ENCODE measurements at regions not wholly inside any gene's neighbourhood (a gene's known extent, or its start where the extent isn't known, plus 50 kb on each side); places are given as distances from the start of the nearest gene placed in this dataset.

DNA sequence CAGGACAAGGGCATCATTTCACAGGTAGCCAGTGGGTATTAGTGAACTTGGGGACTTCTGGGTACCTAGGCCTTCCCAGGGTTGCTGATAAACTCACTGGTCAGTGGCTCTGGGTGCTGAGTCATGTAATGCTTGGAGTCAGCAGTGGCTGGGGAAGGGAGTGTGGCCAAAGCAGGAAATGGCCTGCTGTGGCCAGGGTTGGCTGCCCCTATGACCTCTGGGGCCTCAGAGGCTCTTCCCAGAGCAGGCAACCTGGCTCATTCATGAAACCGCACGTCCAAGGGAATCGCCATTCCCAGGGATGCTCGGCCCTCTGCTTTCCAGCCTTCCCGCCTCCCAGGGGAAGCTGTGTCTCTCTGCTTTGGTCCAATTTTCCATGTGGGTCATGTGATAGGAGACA lies 294.9 kb downstream of the DYSF start (continued):
- TF ChIP-seq, protein P1, sequence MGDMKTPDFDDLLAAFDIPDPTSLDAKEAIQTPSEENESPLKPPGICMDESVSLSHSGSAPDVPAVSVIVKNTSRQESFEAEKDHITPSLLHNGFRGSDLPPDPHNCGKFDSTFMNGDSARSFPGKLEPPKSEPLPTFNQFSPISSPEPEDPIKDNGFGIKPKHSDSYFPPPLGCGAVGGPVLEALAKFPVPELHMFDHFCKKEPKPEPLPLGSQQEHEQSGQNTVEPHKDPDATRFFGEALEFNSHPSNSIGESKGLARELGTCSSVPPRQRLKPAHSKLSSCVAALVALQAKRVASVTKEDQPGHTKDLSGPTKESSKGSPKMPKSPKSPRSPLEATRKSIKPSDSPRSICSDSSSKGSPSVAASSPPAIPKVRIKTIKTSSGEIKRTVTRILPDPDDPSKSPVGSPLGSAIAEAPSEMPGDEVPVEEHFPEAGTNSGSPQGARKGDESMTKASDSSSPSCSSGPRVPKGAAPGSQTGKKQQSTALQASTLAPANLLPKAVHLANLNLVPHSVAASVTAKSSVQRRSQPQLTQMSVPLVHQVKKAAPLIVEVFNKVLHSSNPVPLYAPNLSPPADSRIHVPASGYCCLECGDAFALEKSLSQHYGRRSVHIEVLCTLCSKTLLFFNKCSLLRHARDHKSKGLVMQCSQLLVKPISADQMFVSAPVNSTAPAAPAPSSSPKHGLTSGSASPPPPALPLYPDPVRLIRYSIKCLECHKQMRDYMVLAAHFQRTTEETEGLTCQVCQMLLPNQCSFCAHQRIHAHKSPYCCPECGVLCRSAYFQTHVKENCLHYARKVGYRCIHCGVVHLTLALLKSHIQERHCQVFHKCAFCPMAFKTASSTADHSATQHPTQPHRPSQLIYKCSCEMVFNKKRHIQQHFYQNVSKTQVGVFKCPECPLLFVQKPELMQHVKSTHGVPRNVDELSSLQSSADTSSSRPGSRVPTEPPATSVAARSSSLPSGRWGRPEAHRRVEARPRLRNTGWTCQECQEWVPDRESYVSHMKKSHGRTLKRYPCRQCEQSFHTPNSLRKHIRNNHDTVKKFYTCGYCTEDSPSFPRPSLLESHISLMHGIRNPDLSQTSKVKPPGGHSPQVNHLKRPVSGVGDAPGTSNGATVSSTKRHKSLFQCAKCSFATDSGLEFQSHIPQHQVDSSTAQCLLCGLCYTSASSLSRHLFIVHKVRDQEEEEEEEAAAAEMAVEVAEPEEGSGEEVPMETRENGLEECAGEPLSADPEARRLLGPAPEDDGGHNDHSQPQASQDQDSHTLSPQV (IDR thresholded peaks at IDR 0.05), result peak; percentile 90
- TF ChIP-seq WHSC1 (IDR thresholded peaks at IDR 0.05; ENCODE audit: low read length) (no peak), PRPF4 (IDR thresholded peaks at IDR 0.05; ENCODE audit: insufficient read depth, low read depth, low read length, poor library complexity, severe bottlenecking) (no peak), CBX1 (IDR thresholded peaks at IDR 0.05; ENCODE audit: low read depth) (no peak), PTRF (tag; IDR thresholded peaks at IDR 0.05) (no peak), ZNF175 (CRISPR knock-in tag; IDR thresholded peaks at IDR 0.05; ENCODE audit: low read depth) (0 out of 2 replicates have a peak, but pooled peaks have one; percentile 49)
- TF ChIP-seq, protein P2, sequence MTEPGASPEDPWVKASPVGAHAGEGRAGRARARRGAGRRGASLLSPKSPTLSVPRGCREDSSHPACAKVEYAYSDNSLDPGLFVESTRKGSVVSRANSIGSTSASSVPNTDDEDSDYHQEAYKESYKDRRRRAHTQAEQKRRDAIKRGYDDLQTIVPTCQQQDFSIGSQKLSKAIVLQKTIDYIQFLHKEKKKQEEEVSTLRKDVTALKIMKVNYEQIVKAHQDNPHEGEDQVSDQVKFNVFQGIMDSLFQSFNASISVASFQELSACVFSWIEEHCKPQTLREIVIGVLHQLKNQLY (CRISPR knock-in tag; conservative IDR thresholded peaks at IDR 0.05), result no peak
- TF ChIP-seq, protein P3, sequence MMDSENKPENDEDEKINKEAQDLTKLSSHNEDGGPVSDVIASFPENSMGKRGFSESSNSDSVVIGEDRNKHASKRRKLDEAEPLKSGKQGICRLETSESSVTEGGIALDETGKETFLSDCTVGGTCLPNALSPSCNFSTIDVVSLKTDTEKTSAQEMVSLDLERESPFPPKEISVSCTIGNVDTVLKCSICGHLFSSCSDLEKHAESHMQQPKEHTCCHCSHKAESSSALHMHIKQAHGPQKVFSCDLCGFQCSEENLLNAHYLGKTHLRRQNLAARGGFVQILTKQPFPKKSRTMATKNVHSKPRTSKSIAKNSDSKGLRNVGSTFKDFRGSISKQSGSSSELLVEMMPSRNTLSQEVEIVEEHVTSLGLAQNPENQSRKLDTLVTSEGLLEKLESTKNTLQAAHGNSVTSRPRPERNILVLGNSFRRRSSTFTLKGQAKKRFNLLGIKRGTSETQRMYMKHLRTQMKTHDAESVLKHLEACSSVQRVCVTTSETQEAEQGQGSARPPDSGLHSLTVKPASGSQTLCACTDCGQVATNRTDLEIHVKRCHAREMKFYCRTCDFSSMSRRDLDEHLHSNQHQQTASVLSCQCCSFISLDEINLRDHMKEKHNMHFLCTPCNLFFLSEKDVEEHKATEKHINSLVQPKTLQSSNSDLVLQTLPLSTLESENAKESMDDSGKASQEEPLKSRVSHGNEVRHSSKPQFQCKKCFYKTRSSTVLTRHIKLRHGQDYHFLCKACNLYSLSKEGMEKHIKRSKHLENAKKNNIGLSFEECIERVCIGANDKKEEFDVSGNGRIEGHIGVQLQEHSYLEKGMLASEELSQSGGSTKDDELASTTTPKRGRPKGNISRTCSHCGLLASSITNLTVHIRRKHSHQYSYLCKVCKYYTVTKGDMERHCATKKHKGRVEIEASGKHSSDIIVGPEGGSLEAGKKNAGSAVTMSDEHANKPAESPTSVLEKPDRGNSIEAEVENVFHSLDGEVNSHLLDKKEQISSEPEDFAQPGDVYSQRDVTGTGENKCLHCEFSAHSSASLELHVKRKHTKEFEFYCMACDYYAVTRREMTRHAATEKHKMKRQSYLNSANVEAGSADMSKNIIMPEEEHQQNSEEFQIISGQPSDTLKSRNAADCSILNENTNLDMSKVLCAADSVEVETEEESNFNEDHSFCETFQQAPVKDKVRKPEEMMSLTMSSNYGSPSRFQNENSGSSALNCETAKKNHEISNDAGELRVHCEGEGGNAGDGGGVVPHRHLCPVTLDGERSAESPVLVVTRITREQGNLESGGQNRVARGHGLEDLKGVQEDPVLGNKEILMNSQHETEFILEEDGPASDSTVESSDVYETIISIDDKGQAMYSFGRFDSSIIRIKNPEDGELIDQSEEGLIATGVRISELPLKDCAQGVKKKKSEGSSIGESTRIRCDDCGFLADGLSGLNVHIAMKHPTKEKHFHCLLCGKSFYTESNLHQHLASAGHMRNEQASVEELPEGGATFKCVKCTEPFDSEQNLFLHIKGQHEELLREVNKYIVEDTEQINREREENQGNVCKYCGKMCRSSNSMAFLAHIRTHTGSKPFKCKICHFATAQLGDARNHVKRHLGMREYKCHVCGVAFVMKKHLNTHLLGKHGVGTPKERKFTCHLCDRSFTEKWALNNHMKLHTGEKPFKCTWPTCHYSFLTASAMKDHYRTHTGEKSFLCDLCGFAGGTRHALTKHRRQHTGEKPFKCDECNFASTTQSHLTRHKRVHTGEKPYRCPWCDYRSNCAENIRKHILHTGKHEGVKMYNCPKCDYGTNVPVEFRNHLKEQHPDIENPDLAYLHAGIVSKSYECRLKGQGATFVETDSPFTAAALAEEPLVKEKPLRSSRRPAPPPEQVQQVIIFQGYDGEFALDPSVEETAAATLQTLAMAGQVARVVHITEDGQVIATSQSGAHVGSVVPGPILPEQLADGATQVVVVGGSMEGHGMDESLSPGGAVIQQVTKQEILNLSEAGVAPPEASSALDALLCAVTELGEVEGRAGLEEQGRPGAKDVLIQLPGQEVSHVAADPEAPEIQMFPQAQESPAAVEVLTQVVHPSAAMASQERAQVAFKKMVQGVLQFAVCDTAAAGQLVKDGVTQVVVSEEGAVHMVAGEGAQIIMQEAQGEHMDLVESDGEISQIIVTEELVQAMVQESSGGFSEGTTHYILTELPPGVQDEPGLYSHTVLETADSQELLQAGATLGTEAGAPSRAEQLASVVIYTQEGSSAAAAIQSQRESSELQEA (IDR thresholded peaks at IDR 0.05; ENCODE audit: low read depth), result no peak
- TF ChIP-seq, protein P4, sequence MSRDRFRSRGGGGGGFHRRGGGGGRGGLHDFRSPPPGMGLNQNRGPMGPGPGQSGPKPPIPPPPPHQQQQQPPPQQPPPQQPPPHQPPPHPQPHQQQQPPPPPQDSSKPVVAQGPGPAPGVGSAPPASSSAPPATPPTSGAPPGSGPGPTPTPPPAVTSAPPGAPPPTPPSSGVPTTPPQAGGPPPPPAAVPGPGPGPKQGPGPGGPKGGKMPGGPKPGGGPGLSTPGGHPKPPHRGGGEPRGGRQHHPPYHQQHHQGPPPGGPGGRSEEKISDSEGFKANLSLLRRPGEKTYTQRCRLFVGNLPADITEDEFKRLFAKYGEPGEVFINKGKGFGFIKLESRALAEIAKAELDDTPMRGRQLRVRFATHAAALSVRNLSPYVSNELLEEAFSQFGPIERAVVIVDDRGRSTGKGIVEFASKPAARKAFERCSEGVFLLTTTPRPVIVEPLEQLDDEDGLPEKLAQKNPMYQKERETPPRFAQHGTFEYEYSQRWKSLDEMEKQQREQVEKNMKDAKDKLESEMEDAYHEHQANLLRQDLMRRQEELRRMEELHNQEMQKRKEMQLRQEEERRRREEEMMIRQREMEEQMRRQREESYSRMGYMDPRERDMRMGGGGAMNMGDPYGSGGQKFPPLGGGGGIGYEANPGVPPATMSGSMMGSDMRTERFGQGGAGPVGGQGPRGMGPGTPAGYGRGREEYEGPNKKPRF (IDR thresholded peaks at IDR 0.05; ENCODE audit: low read depth, low read length), result no peak

Measured in K562 (cell line).